ENCODE measurements at regions not wholly inside any gene's neighbourhood (a gene's known extent, or its start where the extent isn't known, plus 50 kb on each side); places are given as distances from the start of the nearest gene placed in this dataset.
"Not testable (repeated sequence)": the region's sequence is repeated elsewhere in the genome, so short reads cannot be mapped to it uniquely, and the experiment has no call there.

- H3K27me3 ChIP-seq (ENCODE audit: control insufficient read depth in 2 of 2, insufficient read depth in 2 of 2, low read length in 2 of 2): no peaks in the 10 kb centered on the region
- no peak for DNase-seq (ENCODE audit: low read depth, low spot score)
- H3K9ac ChIP-seq (replicated peaks; ENCODE audit: extremely low read depth, insufficient read depth, low read length): no peak overlapping the region
- BruUV-seq (replicated peaks): no TSS peak
- H3K4me2 ChIP-seq (ENCODE audit: insufficient read depth, low read length): no peak overlapping the region
- POLR2A ChIA-PET: no interaction called here
- TF ChIP-seq MYC (IDR thresholded peaks at IDR 0.05; ENCODE audit: low read depth, low read length) (no peak), MAX (IDR thresholded peaks at IDR 0.05; ENCODE audit: insufficient read depth, insufficient read length) (no peak), EZH2 (IDR thresholded peaks at IDR 0.05; ENCODE audit: borderline replicate concordance, low read depth, low read length, severe bottlenecking) (no peak), CTCF (IDR thresholded peaks at IDR 0.05; ENCODE audit: extremely low read depth in 1 of 2, insufficient read depth in 1 of 2, low read depth in 1 of 2, low read length in 2 of 2) (no peak), FOS (IDR thresholded peaks at IDR 0.05; ENCODE audit: borderline replicate concordance, insufficient read depth, low read length) (no peak), POLR2A (IDR thresholded peaks at IDR 0.05; ENCODE audit: low read depth, low read length) (no peak)
- intact Hi-C loops (cut with micrococcal nuclease): no loop called here
- FAIRE-seq: no peak
- no peaks in the 10 kb centered on the region for H4K20me1 ChIP-seq (replicated peaks; ENCODE audit: control insufficient read depth, extremely low read depth, insufficient read depth, low read length)
- H3K27ac ChIP-seq (ENCODE audit: insufficient read depth, low read depth, low read length): no peak overlapping the region
- no peak overlapping the region for H2AFZ ChIP-seq (ENCODE audit: low read depth, low read length)
- CTCF ChIA-PET: no interaction called here
- no peaks in the 10 kb centered on the region for H3K9me1 ChIP-seq (replicated peaks; ENCODE audit: control insufficient read depth, extremely low read depth, insufficient read depth, low read length)
- no peaks in the 10 kb centered on the region for H3K79me2 ChIP-seq (ENCODE audit: control insufficient read depth, insufficient read depth, low read length)
- H3K36me3 ChIP-seq (ENCODE audit: control insufficient read depth in 2 of 2, extremely low read depth in 1 of 2, insufficient read depth in 2 of 2, low read length in 2 of 2): no peaks in the 10 kb centered on the region
- dilution Hi-C loops (cut with MboI; ENCODE audit: extremely low pct_ligation_motif_present, low sequenced_read_pairs): no loop called here
- no peaks in the 10 kb centered on the region for H3K9me3 ChIP-seq (replicated peaks; ENCODE audit: control insufficient read depth, insufficient read depth, low read length)
- H3K4me1 ChIP-seq (ENCODE audit: control insufficient read depth, extremely low read depth, insufficient read depth, low read length): no peaks in the 10 kb centered on the region
- H3K4me3 ChIP-seq (replicated peaks in 1 of 3; ENCODE audit: insufficient read depth in 1 of 3, low read depth in 1 of 3, low read length in 3 of 3): no peak overlapping the region
These were observed 353.9 kb downstream of the NKX6-1 start for GRCh38 chr4:84145176-84145575.

GRCh38 chr4:84126911-84127310 is 372.2 kb downstream of the NKX6-1 start:
- H3K79me2 ChIP-seq (ENCODE audit: control insufficient read depth, insufficient read depth, low read length); DNase-seq (ENCODE audit: low read depth, low spot score); intact Hi-C loops (cut with micrococcal nuclease); CTCF ChIA-PET; FAIRE-seq; H3K27ac ChIP-seq (ENCODE audit: insufficient read depth, low read depth, low read length); BruUV-seq (replicated peaks); H3K4me1 ChIP-seq (ENCODE audit: control insufficient read depth, extremely low read depth, insufficient read depth, low read length); H3K27me3 ChIP-seq (ENCODE audit: control insufficient read depth in 2 of 2, insufficient read depth in 2 of 2, low read length in 2 of 2); H3K9me3 ChIP-seq (replicated peaks; ENCODE audit: control insufficient read depth, insufficient read depth, low read length); H4K20me1 ChIP-seq (replicated peaks; ENCODE audit: control insufficient read depth, extremely low read depth, insufficient read depth, low read length); H3K9me1 ChIP-seq (replicated peaks; ENCODE audit: control insufficient read depth, extremely low read depth, insufficient read depth, low read length); dilution Hi-C loops (cut with MboI; ENCODE audit: extremely low pct_ligation_motif_present, low sequenced_read_pairs); H3K4me3 ChIP-seq (replicated peaks in 1 of 3; ENCODE audit: insufficient read depth in 1 of 3, low read depth in 1 of 3, low read length in 3 of 3); H2AFZ ChIP-seq (ENCODE audit: low read depth, low read length); H3K4me2 ChIP-seq (ENCODE audit: insufficient read depth, low read length); POLR2A ChIA-PET; H3K36me3 ChIP-seq (ENCODE audit: control insufficient read depth in 2 of 2, extremely low read depth in 1 of 2, insufficient read depth in 2 of 2, low read length in 2 of 2); H3K9ac ChIP-seq (replicated peaks; ENCODE audit: extremely low read depth, insufficient read depth, low read length): not testable (repeated sequence)
